ENCODE measurements at regions not wholly inside any gene's neighbourhood (a gene's known extent, or its start where the extent isn't known, plus 50 kb on each side); places are given as distances from the start of the nearest gene placed in this dataset.
"Not testable (repeated sequence)": the region's sequence is repeated elsewhere in the genome, so short reads cannot be mapped to it uniquely, and the experiment has no call there.

DNA sequence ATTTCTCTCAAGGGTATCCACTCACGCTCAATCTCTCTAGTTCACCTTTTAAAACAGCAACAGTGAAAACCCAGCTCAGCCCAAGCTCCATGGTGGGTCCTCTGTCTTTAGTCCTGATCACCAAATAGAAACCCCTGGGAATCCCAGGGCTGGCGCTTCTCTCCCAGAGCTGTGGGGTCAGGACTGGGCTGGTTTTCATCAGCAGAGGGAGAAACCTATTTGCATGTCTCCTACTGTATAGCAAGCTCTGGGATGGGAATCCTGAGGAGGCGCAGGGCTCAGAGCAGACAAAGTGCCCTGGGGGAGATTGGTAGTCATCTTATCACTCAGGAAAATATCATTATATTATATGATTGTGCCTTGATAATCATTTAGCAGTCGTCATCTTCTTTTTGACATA, 843.1 kb downstream of the TMEM121 start:
- H3K9me3 Mint-ChIP-seq, DNase-seq, H3K36me3 Mint-ChIP-seq, H3K4me3 Mint-ChIP-seq, H3K27ac Mint-ChIP-seq: not testable (repeated sequence)
- H3K4me1 Mint-ChIP-seq: peaks cover 20% of the 10 kb centered on the region
- H3K27me3 Mint-ChIP-seq: peaks cover 20% of the 10 kb centered on the region

DNA sequence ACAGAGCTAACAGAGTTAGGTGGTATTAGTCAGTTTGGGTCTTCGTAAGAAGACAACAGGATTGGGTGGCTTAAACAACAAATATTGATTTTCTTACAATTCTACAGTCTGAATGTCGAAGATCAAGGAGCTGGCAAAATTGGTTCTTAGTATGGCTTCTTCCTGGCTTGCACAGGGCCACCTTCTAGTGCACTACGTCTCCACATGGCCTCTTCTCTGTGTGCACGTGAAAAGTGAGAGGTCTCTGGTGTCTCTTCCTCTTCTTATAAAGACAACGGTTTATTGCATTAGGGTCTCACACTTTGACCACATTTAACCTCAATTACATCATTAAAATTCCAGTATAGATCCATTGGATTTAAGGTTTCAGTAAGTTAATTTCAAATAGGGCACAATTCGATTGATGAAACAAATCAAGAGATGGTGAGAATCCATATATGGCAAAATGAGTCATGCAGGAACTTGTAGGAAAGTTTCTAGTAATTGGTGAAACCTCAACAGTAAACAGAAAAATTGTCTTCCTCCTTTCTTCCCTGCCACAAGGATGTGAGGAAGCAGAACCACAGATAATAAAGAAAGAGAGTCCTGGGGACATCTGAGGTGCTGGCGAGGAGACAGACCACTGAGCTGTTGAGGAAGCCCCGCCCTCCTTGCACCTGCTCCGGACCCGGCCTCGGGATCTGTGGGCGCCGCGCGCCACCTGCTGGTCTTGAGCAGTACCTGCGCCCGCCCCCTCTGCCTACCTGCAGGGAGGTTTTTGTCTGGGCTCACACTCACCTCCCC, 846.7 kb downstream of the TMEM121 start:
- H3K4me1 Mint-ChIP-seq: peaks cover 22% of the 10 kb centered on the region
- H3K27ac Mint-ChIP-seq: no peak overlapping the region
- peak overlapping the region; percentile 57 for H3K4me3 Mint-ChIP-seq

DNA sequence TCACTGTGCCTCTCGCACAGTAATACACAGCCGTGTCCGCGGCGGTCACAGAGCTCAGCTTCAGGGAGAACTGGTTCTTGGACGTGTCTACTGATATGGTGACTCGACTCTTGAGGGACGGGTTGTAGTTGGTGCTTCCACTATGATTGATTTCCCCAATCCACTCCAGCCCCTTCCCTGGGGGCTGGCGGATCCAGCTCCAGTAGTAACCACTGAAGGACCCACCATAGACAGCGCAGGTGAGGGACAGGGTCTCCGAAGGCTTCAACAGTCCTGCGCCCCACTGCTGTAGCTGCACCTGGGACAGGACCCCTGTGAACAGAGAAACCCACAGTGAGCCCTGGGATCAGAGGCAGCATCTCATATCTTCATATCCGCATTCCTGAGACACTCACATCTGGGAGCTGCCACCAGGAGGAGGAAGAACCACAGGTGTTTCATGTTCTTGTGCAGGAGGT, 847.3 kb downstream of the TMEM121 start:
- not testable (repeated sequence) for H3K9me3 Mint-ChIP-seq, H3K36me3 Mint-ChIP-seq, DNase-seq, H3K27ac Mint-ChIP-seq
- Mint-ChIP-seq H3K27me3 (peaks cover 15% of the 10 kb centered on the region), H3K4me3 (peak overlapping the region; percentile 57), H3K4me1 (peaks cover 22% of the 10 kb centered on the region)

More for the DNA sequence above, 846.7 kb downstream of the TMEM121 start:
- peaks cover 15% of the 10 kb centered on the region for H3K27me3 Mint-ChIP-seq
- DNase-seq: peak; percentile 85
- H3K36me3 Mint-ChIP-seq: no peaks in the 10 kb centered on the region
- H3K9me3 Mint-ChIP-seq: no peaks in the 10 kb centered on the region

GRCh38 chr14:106377432-106377831, 851.0 kb downstream of the TMEM121 start:
- H3K27ac Mint-ChIP-seq: no peak overlapping the region
- peaks cover 5% of the 10 kb centered on the region for H3K27me3 Mint-ChIP-seq
- no peaks in the 10 kb centered on the region for H3K36me3 Mint-ChIP-seq
- H3K4me1 Mint-ChIP-seq: peaks cover 22% of the 10 kb centered on the region
- no peak overlapping the region for H3K4me3 Mint-ChIP-seq
- no peak for DNase-seq
- no peaks in the 10 kb centered on the region for H3K9me3 Mint-ChIP-seq

- no peaks in the 10 kb centered on the region for H3K36me3 Mint-ChIP-seq
- H3K27ac Mint-ChIP-seq: no peak overlapping the region
- no peak overlapping the region for H3K4me3 Mint-ChIP-seq
- peak; percentile 23 for DNase-seq
- H3K27me3 Mint-ChIP-seq: no peaks in the 10 kb centered on the region
- H3K4me1 Mint-ChIP-seq: peaks cover 15% of the 10 kb centered on the region
- no peaks in the 10 kb centered on the region for H3K9me3 Mint-ChIP-seq
These were observed 851.8 kb downstream of the TMEM121 start for GRCh38 chr14:106378191-106378590.

- H3K9me3 Mint-ChIP-seq: no peaks in the 10 kb centered on the region
- no peak overlapping the region for H3K27ac Mint-ChIP-seq
- no peak for DNase-seq
- no peaks in the 10 kb centered on the region for H3K27me3 Mint-ChIP-seq
- no peak overlapping the region for H3K4me3 Mint-ChIP-seq
- H3K4me1 Mint-ChIP-seq: no peaks in the 10 kb centered on the region
- no peaks in the 10 kb centered on the region for H3K36me3 Mint-ChIP-seq
These were observed 854.4 kb downstream of the TMEM121 start for GRCh38 chr14:106380740-106381139.

DNA sequence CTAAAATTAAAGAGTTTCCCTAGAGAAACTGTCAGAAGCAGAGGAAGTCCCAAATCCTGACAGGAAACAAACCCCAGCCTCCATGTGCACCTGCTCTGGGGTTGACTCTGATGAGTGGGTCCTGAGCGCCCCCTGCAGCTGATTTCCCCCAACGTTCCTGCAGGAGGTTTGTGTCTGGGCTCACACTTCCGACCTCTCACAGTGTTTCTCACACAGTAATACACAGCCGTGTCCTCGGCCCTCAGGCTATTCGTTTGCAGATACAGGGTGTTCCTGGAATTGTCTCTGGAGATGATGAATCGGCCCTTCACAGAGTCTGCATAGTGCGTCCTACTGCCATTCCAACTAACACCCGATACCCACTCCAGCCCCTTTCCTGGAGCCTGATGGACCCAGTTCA, 862.8 kb downstream of the TMEM121 start:
- H3K9me3 Mint-ChIP-seq, H3K36me3 Mint-ChIP-seq, H3K4me1 Mint-ChIP-seq, H3K27ac Mint-ChIP-seq, H3K4me3 Mint-ChIP-seq, DNase-seq: not testable (repeated sequence)
- peaks cover 24% of the 10 kb centered on the region for H3K27me3 Mint-ChIP-seq

DNA sequence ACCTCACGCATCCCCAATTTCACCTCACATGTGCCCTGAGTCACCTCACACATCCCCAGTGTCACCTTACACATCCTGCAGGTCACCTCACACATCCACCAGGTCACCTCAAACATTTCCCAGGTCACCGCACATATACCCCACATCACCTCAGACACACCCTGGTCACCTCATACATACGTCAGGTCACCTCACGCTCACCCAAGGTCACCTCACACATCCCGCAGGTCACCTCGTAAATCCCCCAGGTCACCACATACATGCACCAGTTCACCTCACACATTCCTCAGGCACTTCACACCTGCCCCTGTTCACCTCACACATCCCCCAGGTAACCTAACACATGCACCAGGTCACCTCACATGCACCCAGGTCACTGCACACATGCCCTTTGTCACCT, 864.0 kb downstream of the TMEM121 start:
- no peaks in the 10 kb centered on the region for H3K36me3 Mint-ChIP-seq
- no peak for DNase-seq
- no peak overlapping the region for H3K4me3 Mint-ChIP-seq
- H3K9me3 Mint-ChIP-seq: no peaks in the 10 kb centered on the region
- no peak overlapping the region for H3K27ac Mint-ChIP-seq
- peaks cover 24% of the 10 kb centered on the region for H3K27me3 Mint-ChIP-seq
- H3K4me1 Mint-ChIP-seq: peaks cover 16% of the 10 kb centered on the region

GRCh38 chr14:106390947-106391346, 864.6 kb downstream of the TMEM121 start:
- H3K9me3 Mint-ChIP-seq: no peaks in the 10 kb centered on the region
- no peak for DNase-seq
- H3K27ac Mint-ChIP-seq: no peak overlapping the region
- H3K27me3 Mint-ChIP-seq: peaks cover 24% of the 10 kb centered on the region
- no peaks in the 10 kb centered on the region for H3K36me3 Mint-ChIP-seq
- no peak overlapping the region for H3K4me3 Mint-ChIP-seq
- peaks cover 21% of the 10 kb centered on the region for H3K4me1 Mint-ChIP-seq

DNA sequence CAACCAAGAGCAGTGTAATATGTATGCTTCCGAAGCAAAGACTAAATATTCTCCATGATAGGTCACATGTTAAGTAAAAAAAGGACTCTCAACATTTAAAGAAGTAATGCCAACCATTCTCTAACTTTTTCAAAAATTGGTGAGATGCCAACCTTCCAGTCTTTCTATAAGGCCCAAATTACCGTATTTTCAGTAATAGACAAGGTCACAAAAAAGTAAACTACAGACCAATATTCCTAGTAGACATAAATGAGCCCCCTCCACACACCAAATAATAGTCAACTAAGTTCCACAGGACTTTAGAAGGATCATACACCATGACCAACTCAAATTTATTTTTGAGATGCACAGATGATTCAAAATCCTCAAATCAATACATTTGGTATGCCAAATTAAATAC, 867.4 kb downstream of the TMEM121 start:
- H3K36me3 Mint-ChIP-seq: no peaks in the 10 kb centered on the region
- peaks cover 26% of the 10 kb centered on the region for H3K27me3 Mint-ChIP-seq
- H3K27ac Mint-ChIP-seq: no peak overlapping the region
- no peaks in the 10 kb centered on the region for H3K9me3 Mint-ChIP-seq
- DNase-seq: no peak
- no peak overlapping the region for H3K4me3 Mint-ChIP-seq
- peaks cover 37% of the 10 kb centered on the region for H3K4me1 Mint-ChIP-seq

GRCh38 chr14:106395456-106396050, 869.2 kb downstream of the TMEM121 start:
- no peaks in the 10 kb centered on the region for H3K9me3 Mint-ChIP-seq
- no peaks in the 10 kb centered on the region for H3K36me3 Mint-ChIP-seq
- H3K27me3 Mint-ChIP-seq: peaks cover 16% of the 10 kb centered on the region
- peak overlapping the region; percentile 45 for H3K4me3 Mint-ChIP-seq
- peak overlapping the region; percentile 75 for H3K27ac Mint-ChIP-seq
- peaks cover 30% of the 10 kb centered on the region for H3K4me1 Mint-ChIP-seq
- no peak for DNase-seq

DNA sequence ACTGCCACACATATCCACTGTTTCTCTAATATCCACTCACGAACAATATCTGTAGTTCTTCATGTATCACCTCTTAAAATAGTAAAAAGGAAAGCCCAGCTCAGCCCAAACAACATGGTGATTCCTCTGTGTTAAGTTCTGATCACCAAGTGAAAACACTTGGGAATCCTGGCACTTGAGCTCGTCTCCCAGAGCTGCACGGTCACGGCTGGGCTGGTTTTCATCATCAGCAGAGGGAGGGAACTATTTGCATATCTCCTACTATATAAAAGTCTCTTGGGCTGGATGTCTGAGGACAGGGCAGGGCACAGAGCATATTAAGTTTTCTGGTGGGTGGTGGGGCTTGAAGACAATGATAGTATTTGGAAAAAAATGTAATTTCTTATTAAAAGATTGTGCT, 870.6 kb downstream of the TMEM121 start:
- DNase-seq: no peak
- H3K4me1 Mint-ChIP-seq: peaks cover 30% of the 10 kb centered on the region
- H3K27me3 Mint-ChIP-seq: peaks cover 3% of the 10 kb centered on the region
- no peaks in the 10 kb centered on the region for H3K9me3 Mint-ChIP-seq
- H3K4me3 Mint-ChIP-seq: peak overlapping the region; percentile 1
- H3K27ac Mint-ChIP-seq: no peak overlapping the region
- no peaks in the 10 kb centered on the region for H3K36me3 Mint-ChIP-seq

DNA sequence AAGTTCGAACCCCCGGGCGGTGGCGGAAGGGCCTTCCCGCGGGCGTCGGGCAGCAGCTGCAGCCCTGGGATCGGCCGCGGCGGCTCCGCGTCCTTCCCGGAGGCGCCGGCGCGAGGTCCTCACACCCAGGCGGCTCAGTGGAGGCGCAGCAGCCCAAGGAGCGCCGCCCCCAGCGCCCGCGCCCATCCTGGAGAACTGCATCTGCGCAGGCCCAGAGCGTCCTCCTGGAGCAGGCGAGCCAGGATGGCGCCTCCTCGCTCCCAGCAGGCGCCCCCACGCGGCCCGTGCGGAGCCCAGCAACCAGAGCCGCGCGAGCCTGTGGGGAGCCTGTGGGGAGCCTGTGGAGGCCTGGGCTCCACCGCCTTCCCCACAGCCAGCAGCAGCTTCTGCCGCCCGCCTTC, 872.5 kb downstream of the TMEM121 start:
- not testable (repeated sequence) for H3K9me3 Mint-ChIP-seq, H3K27me3 Mint-ChIP-seq, H3K36me3 Mint-ChIP-seq, H3K27ac Mint-ChIP-seq
- Mint-ChIP-seq H3K4me1 (peaks cover 27% of the 10 kb centered on the region), H3K4me3 (peak overlapping the region; percentile 65)
- peak; percentile 50 for DNase-seq

DNA sequence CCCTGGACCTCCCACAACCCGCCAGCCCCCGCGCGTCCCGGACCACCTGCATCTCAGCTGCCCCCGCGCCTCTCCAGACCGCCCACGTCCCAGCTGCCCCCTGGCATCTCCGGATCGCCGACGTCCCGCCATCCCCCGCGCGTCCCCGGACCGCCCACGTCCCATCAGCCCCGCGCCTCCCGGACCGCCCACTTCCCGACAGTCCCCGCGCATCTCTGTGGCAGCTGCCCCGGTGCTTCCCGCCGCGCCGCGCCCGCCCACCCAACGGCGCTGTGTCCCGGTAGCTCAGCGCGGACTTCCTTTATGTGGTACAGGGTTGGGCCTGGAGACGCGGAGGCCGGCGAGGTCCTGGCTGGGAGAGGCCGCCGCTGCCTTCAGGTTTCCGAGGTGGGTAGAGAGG, 874.9 kb downstream of the TMEM121 start:
- not testable (repeated sequence) for H3K27me3 Mint-ChIP-seq, DNase-seq, H3K36me3 Mint-ChIP-seq, H3K9me3 Mint-ChIP-seq, H3K4me3 Mint-ChIP-seq, H3K27ac Mint-ChIP-seq
- peaks cover 13% of the 10 kb centered on the region for H3K4me1 Mint-ChIP-seq

DNA sequence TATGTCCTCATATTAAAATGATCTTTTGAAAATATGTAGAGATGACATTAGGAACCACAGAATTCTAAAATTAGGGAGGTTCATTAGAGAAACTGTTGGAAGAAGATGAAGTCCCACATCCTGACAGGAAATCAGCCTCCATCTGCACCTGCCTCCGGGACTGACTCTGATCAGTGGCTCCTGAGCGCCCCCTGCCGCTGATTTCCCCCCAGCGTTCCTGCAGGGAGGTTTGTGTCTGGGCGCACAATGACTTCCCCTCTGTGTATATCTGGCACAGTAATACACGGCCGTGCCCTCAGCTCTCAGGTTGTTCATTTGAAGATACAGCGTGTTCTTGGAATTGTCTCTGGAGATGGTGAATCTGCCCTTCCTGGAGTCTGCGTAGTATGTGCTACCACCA, 883.8 kb downstream of the TMEM121 start:
- H3K4me1 Mint-ChIP-seq, H3K36me3 Mint-ChIP-seq, H3K4me3 Mint-ChIP-seq, H3K27me3 Mint-ChIP-seq, H3K27ac Mint-ChIP-seq, H3K9me3 Mint-ChIP-seq: not testable (repeated sequence)
- DNase-seq: peak; percentile 30

- H3K9me3 Mint-ChIP-seq: no peaks in the 10 kb centered on the region
- no peaks in the 10 kb centered on the region for H3K36me3 Mint-ChIP-seq
- H3K4me1 Mint-ChIP-seq: peaks cover 11% of the 10 kb centered on the region
- H3K27ac Mint-ChIP-seq: no peak overlapping the region
- DNase-seq: no peak
- H3K4me3 Mint-ChIP-seq: no peak overlapping the region
- H3K27me3 Mint-ChIP-seq: peaks cover 3% of the 10 kb centered on the region
These were observed 888.1 kb downstream of the TMEM121 start for GRCh38 chr14:106414464-106414863.

Data from activated naive CD8-positive, alpha-beta T cell treated with anti-CD3 and anti-CD28 coated beads for 36 hours (primary cell).